ENCODE measurements at regions not wholly inside any gene's neighbourhood (a gene's known extent, or its start where the extent isn't known, plus 50 kb on each side); places are given as distances from the start of the nearest gene placed in this dataset.

DNA sequence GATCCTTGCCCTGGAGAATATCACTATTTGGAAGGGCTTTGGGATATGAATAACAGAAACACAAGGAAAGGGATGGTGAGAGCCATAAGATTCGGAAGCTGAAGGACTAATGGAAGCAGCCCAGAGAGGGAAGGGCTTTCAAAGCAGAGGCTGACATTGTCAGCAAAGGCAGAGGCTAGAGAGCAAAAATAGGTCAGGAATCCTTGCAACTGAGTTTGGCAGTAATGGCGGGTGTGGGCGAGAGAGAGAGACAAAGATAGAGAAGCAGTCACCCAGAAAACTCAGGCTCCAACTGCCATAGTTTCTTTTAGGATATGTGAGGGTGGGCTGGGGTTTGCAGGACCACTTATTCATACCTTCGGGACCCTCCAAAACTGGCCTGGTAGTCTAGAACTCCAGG, 248.6 kb downstream of the OPA1 start:
- Histone ChIP-seq H3K4me3 (no peak overlapping the region), H3K27ac (no peak overlapping the region), H3K9me3 (no peaks in the 10 kb centered on the region), H3K36me3 (no peaks in the 10 kb centered on the region), H3K27me3 (peaks cover 0 to 2% of the 10 kb centered on the region in 2 donors), H3K4me1 (no peaks in the 10 kb centered on the region)
- 78 to 81% methylated on average over 4 of the region's 4 CpGs for WGBS, 2 donors
- TF ChIP-seq CTCF (IDR thresholded peaks at IDR 0.05) (no peak), POLR2A (IDR thresholded peaks at IDR 0.05) (no peak), EP300 (IDR thresholded peaks at IDR 0.05) (no peak)
- DNase-seq (ENCODE audit: low spot score in 2 of 2): no peak

DNA sequence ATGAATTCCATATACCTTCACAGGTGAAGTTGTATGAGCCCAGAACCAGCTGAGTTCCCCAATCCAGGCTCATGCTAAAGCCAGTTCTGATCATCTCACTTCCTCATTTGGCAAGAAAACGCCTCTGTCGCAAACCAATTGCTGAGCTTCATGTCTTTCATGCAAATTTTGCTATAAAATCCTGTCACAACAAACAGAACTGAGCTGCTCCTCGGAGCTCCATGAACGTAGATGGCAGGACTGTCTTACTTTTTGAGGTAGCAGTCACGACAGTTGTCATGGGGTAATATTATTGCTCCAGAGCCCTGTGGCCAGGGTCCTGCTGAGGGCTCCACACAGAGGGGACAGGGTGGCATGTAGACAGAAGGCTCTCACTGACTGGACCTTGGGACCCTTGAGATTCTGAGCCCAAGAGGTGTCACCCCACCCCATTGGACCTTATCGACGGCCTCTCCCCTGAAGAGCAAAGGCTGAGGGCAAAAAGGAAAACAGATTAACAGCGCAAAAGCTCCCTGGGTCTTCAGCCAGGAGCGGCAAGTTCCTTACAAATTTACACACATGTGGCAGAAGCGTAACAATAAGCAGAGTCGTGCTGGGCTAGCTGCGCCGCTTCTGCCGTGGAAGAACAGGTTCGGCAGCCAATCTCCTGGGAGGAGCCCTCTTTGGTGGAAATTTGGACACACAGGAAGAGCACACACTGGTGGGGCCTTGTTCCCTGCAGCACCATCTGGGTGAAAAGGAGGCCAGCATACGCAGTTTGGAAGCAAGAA, 249.2 kb downstream of the OPA1 start:
- Histone ChIP-seq H3K4me3 (no peak overlapping the region), H3K27me3 (peaks cover 0 to 2% of the 10 kb centered on the region in 2 donors), H3K9me3 (no peaks in the 10 kb centered on the region), H3K27ac (no peak overlapping the region), H3K4me1 (no peaks in the 10 kb centered on the region), H3K36me3 (no peaks in the 10 kb centered on the region)
- no peak for TF ChIP-seq POLR2A (IDR thresholded peaks at IDR 0.05)
- no peak for TF ChIP-seq CTCF (IDR thresholded peaks at IDR 0.05)
- no peak for TF ChIP-seq EP300 (IDR thresholded peaks at IDR 0.05)
- DNase-seq (ENCODE audit: low spot score in 2 of 2): no peak
- 86 to 90% methylated on average over 16 of the region's 16 CpGs for WGBS, 2 donors

- DNase-seq (ENCODE audit: low spot score in 2 of 2): no peak
Measured at GRCh38 chr3:193842832-193843473, 249.9 kb downstream of the OPA1 start.

GRCh38 chr3:193843474-193844301, 250.7 kb downstream of the OPA1 start:
- Histone ChIP-seq H3K27ac (peak overlapping the region in 1 of 4 donors; percentile 49), H3K4me3 (no peak overlapping the region), H3K4me1 (no peaks in the 10 kb centered on the region), H3K27me3 (peaks cover 0 to 2% of the 10 kb centered on the region in 2 donors), H3K9me3 (no peaks in the 10 kb centered on the region), H3K36me3 (no peaks in the 10 kb centered on the region)
- 74 to 81% methylated on average over 5 of the region's 5 CpGs for WGBS, 2 donors
- DNase-seq (ENCODE audit: low spot score in 2 of 2): no peak
- TF ChIP-seq CTCF (IDR thresholded peaks at IDR 0.05) (no peak), POLR2A (IDR thresholded peaks at IDR 0.05) (no peak), EP300 (IDR thresholded peaks at IDR 0.05) (no peak)

More at GRCh38 chr3:193842832-193843473, 249.9 kb downstream of the OPA1 start:
- Histone ChIP-seq H3K4me1 (no peaks in the 10 kb centered on the region), H3K27me3 (peaks cover 0 to 2% of the 10 kb centered on the region in 2 donors), H3K27ac (no peak overlapping the region), H3K4me3 (no peak overlapping the region), H3K36me3 (no peaks in the 10 kb centered on the region), H3K9me3 (no peaks in the 10 kb centered on the region)
- 83 to 94% methylated on average over 13 of the region's 13 CpGs for WGBS, 2 donors
- TF ChIP-seq EP300 (IDR thresholded peaks at IDR 0.05): no peak
- no peak for TF ChIP-seq CTCF (IDR thresholded peaks at IDR 0.05)
- TF ChIP-seq POLR2A (IDR thresholded peaks at IDR 0.05): no peak
